ENCODE measurements at regions not wholly inside any gene's neighbourhood (a gene's known extent, or its start where the extent isn't known, plus 50 kb on each side); places are given as distances from the start of the nearest gene placed in this dataset.

GRCh38 chr17:51486885-51487520 lies 226.7 kb downstream of the UTP18 start:
- H3K27me3 ChIP-seq, result no peaks in the 10 kb centered on the region
- H3K4me1 ChIP-seq, result no peaks in the 10 kb centered on the region
- intact Hi-C loops (cut with DNase I), result no loop called here
- no peak for TF ChIP-seq POLR2AphosphoS5 (IDR thresholded peaks at IDR 0.05; ENCODE audit: insufficient read depth in 1 of 2, low read depth in 1 of 2)
- TF ChIP-seq, protein P1, sequence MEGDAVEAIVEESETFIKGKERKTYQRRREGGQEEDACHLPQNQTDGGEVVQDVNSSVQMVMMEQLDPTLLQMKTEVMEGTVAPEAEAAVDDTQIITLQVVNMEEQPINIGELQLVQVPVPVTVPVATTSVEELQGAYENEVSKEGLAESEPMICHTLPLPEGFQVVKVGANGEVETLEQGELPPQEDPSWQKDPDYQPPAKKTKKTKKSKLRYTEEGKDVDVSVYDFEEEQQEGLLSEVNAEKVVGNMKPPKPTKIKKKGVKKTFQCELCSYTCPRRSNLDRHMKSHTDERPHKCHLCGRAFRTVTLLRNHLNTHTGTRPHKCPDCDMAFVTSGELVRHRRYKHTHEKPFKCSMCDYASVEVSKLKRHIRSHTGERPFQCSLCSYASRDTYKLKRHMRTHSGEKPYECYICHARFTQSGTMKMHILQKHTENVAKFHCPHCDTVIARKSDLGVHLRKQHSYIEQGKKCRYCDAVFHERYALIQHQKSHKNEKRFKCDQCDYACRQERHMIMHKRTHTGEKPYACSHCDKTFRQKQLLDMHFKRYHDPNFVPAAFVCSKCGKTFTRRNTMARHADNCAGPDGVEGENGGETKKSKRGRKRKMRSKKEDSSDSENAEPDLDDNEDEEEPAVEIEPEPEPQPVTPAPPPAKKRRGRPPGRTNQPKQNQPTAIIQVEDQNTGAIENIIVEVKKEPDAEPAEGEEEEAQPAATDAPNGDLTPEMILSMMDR (IDR thresholded peaks at IDR 0.05), result no peak
- TF ChIP-seq POLR2A (IDR thresholded peaks at IDR 0.05), result no peak
- H3K9me3 ChIP-seq, result peaks cover under 1% of the 10 kb centered on the region
- H3K4me3 ChIP-seq, result no peak overlapping the region
- H3K27ac ChIP-seq, result no peak overlapping the region
- no peak for DNase-seq (ENCODE audit: extremely low spot score in 2 of 2)
- H3K36me3 ChIP-seq, result no peaks in the 10 kb centered on the region

GRCh38 chr17:51487947-51488346 lies 227.6 kb downstream of the UTP18 start:
- Histone ChIP-seq H3K36me3 (no peaks in the 10 kb centered on the region), H3K9me3 (no peaks in the 10 kb centered on the region), H3K27ac (no peak overlapping the region), H3K4me1 (no peaks in the 10 kb centered on the region), H3K4me3 (no peak overlapping the region), H3K27me3 (no peaks in the 10 kb centered on the region)
- TF ChIP-seq POLR2AphosphoS5 (IDR thresholded peaks at IDR 0.05; ENCODE audit: insufficient read depth in 1 of 2, low read depth in 1 of 2) (no peak), POLR2A (IDR thresholded peaks at IDR 0.05) (no peak)
- TF ChIP-seq, protein P1 (IDR thresholded peaks at IDR 0.05), result no peak
- intact Hi-C loops (cut with DNase I), result no loop called here
- no peak for DNase-seq (ENCODE audit: extremely low spot score in 2 of 2)

DNA sequence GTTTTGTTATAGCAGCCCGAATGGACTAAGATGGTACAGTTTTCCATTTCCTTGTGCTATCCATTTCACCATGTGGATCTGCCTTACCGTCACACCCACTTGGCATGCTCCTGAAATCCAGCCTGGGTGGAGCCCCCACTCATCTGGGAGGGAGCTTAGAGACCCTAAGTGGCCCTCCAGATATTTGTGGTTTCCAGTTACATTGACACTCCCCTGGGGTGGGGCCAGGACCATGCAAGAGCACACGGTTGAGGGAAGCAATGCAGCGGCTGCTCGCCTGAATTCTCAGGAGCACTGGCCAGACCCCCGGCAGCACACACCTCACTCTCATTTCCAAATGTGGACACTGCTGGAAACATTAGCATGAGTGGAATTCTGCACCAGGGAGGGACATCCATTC lies 231.1 kb downstream of the UTP18 start:
- no peaks in the 10 kb centered on the region for H3K36me3 ChIP-seq
- no peaks in the 10 kb centered on the region for H3K4me1 ChIP-seq
- no peak for DNase-seq (ENCODE audit: extremely low spot score in 2 of 2)
- intact Hi-C loops (cut with DNase I), result no loop called here
- TF ChIP-seq, protein P1 (IDR thresholded peaks at IDR 0.05), result no peak
- no peak for TF ChIP-seq POLR2A (IDR thresholded peaks at IDR 0.05)
- H3K27ac ChIP-seq, result no peak overlapping the region
- no peak overlapping the region for H3K4me3 ChIP-seq
- H3K9me3 ChIP-seq, result no peaks in the 10 kb centered on the region
- H3K27me3 ChIP-seq, result no peaks in the 10 kb centered on the region

DNA sequence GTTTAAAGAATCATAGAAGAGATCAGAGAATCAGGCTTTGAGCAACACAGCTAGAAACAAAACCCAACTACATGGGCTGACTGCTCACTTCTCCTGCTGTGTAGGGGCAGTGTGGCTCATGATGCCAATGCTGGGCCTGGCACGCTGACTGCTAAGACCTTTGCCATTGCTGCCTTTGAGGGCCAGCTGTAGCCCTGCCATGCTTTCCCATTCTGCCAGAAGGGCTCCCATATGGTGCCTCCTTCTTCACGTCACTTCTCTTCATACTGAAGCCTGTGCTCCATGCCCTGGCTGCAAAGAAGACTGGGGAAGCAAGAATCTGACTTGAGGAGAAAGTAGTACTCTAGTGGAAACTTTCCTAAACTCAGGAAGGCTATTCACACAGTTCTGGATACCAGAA lies 232.9 kb downstream of the UTP18 start:
- Histone ChIP-seq H3K27me3 (no peaks in the 10 kb centered on the region), H3K36me3 (no peaks in the 10 kb centered on the region), H3K4me1 (no peaks in the 10 kb centered on the region), H3K27ac (no peak overlapping the region), H3K4me3 (no peak overlapping the region), H3K9me3 (no peaks in the 10 kb centered on the region)
- DNase-seq (ENCODE audit: extremely low spot score in 2 of 2), result no peak
- intact Hi-C loops (cut with DNase I), result no loop called here
- TF ChIP-seq POLR2AphosphoS5 (IDR thresholded peaks at IDR 0.05; ENCODE audit: insufficient read depth in 1 of 2, low read depth in 1 of 2) (no peak), POLR2A (IDR thresholded peaks at IDR 0.05) (no peak)
- TF ChIP-seq, protein P1 (IDR thresholded peaks at IDR 0.05), result no peak

DNA sequence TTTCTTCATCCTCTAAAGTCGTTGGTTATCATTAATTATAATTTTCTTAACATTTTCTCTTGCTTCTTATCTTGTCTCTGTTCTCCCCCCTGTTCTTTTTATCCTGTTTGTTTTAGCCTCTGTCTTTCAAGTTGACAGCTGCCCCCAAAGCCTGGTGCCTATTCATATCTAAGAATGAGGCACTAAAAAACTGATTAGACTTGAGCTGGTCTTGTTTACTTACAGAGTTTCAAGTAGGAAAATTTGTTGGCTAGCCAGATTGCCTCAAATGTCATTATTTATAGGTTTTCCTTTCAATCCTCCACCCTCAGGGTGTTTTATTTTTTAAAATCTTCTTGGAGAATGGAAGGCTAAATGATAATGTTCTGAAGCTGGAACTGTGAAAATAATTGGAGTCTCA lies 236.0 kb downstream of the UTP18 start:
- DNase-seq (ENCODE audit: extremely low spot score in 2 of 2), result no peak
- no peak for TF ChIP-seq POLR2AphosphoS5 (IDR thresholded peaks at IDR 0.05; ENCODE audit: insufficient read depth in 1 of 2, low read depth in 1 of 2)
- Histone ChIP-seq H3K36me3 (no peaks in the 10 kb centered on the region), H3K27me3 (no peaks in the 10 kb centered on the region), H3K9me3 (no peaks in the 10 kb centered on the region), H3K27ac (no peak overlapping the region), H3K4me1 (no peaks in the 10 kb centered on the region), H3K4me3 (no peak overlapping the region)
- intact Hi-C loops (cut with DNase I), result no loop called here
